A673 (cell line): ENCODE measurements at regions not wholly inside any gene's neighbourhood (a gene's known extent, or its start where the extent isn't known, plus 50 kb on each side); places are given as distances from the start of the nearest gene placed in this dataset.

ENCODE experiments used
- EZH2 ChIP-seq: fragments of 200-600 bp; sonication (generic); IDR thresholded peaks from 2 replicates; pipeline ENCODE4 v1.6.1; 2017; ENCODE audit warnings: borderline replicate concordance, low read depth, mild to moderate bottlenecking, mixed read lengths, antibody characterized with exemption, low read length; ENCODE audit not compliant: poor library complexity, severe bottlenecking
- TF ChIP-seq, protein P1 (sequence below): fragments of 300-800, 200-600 bp; sonication (generic); conservative IDR thresholded peaks from 2 replicates; pipeline ENCODE4 v1.5.1; 2017; ENCODE audit warnings: low read depth, mild to moderate bottlenecking, antibody characterized with exemption, low read length, moderate library complexity, mixed read lengths

DNA sequence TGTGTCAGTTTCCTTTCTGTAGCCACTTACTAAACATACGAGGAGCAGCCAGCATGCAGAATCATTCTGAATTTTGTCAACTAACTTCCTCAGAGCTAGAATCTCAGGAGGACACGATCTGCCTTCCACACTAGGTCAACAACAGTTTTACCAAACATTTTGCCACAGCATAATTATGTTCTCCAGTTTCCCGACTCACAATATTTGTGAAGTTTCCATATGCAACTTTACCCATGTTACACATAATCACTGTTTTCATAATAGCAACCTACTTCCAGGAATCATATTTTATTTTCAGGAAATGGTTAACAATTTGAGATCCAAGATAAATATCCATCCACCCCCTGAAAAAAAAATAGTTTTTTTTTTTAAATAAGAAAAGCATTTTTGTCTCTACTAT is 595.0 kb downstream of the PYDC2 start:
- TF ChIP-seq, protein P1, sequence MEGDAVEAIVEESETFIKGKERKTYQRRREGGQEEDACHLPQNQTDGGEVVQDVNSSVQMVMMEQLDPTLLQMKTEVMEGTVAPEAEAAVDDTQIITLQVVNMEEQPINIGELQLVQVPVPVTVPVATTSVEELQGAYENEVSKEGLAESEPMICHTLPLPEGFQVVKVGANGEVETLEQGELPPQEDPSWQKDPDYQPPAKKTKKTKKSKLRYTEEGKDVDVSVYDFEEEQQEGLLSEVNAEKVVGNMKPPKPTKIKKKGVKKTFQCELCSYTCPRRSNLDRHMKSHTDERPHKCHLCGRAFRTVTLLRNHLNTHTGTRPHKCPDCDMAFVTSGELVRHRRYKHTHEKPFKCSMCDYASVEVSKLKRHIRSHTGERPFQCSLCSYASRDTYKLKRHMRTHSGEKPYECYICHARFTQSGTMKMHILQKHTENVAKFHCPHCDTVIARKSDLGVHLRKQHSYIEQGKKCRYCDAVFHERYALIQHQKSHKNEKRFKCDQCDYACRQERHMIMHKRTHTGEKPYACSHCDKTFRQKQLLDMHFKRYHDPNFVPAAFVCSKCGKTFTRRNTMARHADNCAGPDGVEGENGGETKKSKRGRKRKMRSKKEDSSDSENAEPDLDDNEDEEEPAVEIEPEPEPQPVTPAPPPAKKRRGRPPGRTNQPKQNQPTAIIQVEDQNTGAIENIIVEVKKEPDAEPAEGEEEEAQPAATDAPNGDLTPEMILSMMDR = no peak
- TF ChIP-seq EZH2 = no peak
